CD14-positive monocyte (primary cell): ENCODE measurements at regions not wholly inside any gene's neighbourhood (a gene's known extent, or its start where the extent isn't known, plus 50 kb on each side); places are given as distances from the start of the nearest gene placed in this dataset.

Source experiments
- DNase-seq, 3 donors: peaks; one replicate each; pipeline ENCODE4 v3.0.0-alpha.2; 2011 to 2022
- H2AFZ ChIP-seq: 2 replicates; pipeline ENCODE4 v1.6.0; 2012; ENCODE audit warnings: mild to moderate bottlenecking, low read depth, low read length, inconsistent platforms; ENCODE audit not compliant: insufficient read depth, poor library complexity, severe bottlenecking
- H3K27ac ChIP-seq, 2 donors: 1 replicate in 1 of 2; 2 replicates in 1 of 2; pipeline ENCODE4 v1.5.1; 2012 to 2013; ENCODE audit warnings: low read length in 2 of 2, control low read depth in 1 of 2, inconsistent platforms in 1 of 2, low read depth in 1 of 2, mild to moderate bottlenecking in 1 of 2
- H3K27me3 ChIP-seq, 2 donors: one replicate each; pipeline versions ENCODE4 v1.6.0 to v1.6.1; 2011 to 2013; ENCODE audit warnings: low read length in 2 of 2; ENCODE audit not compliant: control insufficient read depth in 2 of 2, insufficient read depth in 2 of 2
- H3K36me3 ChIP-seq, 2 donors: replicated peaks in 1 of 2; 1 replicate in 1 of 2; 2 replicates in 1 of 2; pipeline versions ENCODE4 v1.5.1 to v1.6.1; 2012 to 2013; ENCODE audit warnings: low read length in 2 of 2, control low read depth in 1 of 2, inconsistent platforms in 1 of 2, mild to moderate bottlenecking in 1 of 2; ENCODE audit not compliant: insufficient read depth in 2 of 2, control insufficient read depth in 1 of 2
- H3K4me1 ChIP-seq, 2 donors: 1 replicate in 1 of 2; 2 replicates in 1 of 2; pipeline versions ENCODE4 v1.5.1 to v1.6.1; 2012 to 2013; ENCODE audit warnings: low read length in 2 of 2, control low read depth in 1 of 2, inconsistent platforms in 1 of 2, mild to moderate bottlenecking in 1 of 2, moderate library complexity in 1 of 2; ENCODE audit not compliant: insufficient read depth in 2 of 2, control insufficient read depth in 1 of 2
- H3K4me2 ChIP-seq: replicated peaks from 2 replicates; pipeline ENCODE3; 2012; ENCODE audit warnings: low read length, moderate library complexity, mild to moderate bottlenecking; ENCODE audit not compliant: poor library complexity, severe bottlenecking; ENCODE audit errors: extremely low read depth
- H3K4me3 ChIP-seq, 3 experiments: fragments of 200-600 bp in 1 of 3; sonication (generic) in 1 of 3; replicated peaks in 1 of 3; 1 replicate in 2 of 3; 2 replicates in 1 of 3; pipeline ENCODE4 v1.5.1; 2011 to 2013; ENCODE audit warnings: low read length in 3 of 3, mild to moderate bottlenecking in 3 of 3, control low read depth in 2 of 3, low read depth in 2 of 3, inconsistent platforms in 1 of 3, moderate library complexity in 1 of 3
- H3K79me2 ChIP-seq: 2 replicates; pipeline ENCODE4 v1.6.0; 2012; ENCODE audit warnings: mild to moderate bottlenecking, control low read depth, inconsistent platforms, low read length, moderate library complexity; ENCODE audit not compliant: insufficient read depth
- H3K9ac ChIP-seq: 2 replicates; pipeline ENCODE4 v1.6.0; 2017; ENCODE audit warnings: low read length, mild to moderate bottlenecking; ENCODE audit not compliant: insufficient read depth, poor library complexity, severe bottlenecking
- H3K9me3 ChIP-seq, 2 donors: replicated peaks in 1 of 2; 1 replicate in 1 of 2; 2 replicates in 1 of 2; pipeline versions ENCODE4 v1.5.1 to v1.6.1; 2012 to 2013; ENCODE audit warnings: low read length in 2 of 2, control low read depth in 1 of 2; ENCODE audit not compliant: control insufficient read depth in 1 of 2, insufficient read depth in 1 of 2
- H4K20me1 ChIP-seq: 2 replicates; pipeline ENCODE4 v1.6.0; 2012; ENCODE audit warnings: mild to moderate bottlenecking, low read length, control low read depth, moderate library complexity; ENCODE audit not compliant: insufficient read depth
- H3K27ac Mint-ChIP-seq, 7 donors: one replicate each; pipeline ENCODE4 v1.8.0; 2020; ENCODE audit warnings: mild to moderate bottlenecking in 7 of 7, mixed read lengths in 7 of 7, moderate library complexity in 6 of 7, inconsistent platforms in 2 of 7
- H3K27me3 Mint-ChIP-seq, 3 donors: one replicate each; pipeline ENCODE4 v1.8.0; 2021 to 2022; ENCODE audit warnings: low read depth in 3 of 3, mild to moderate bottlenecking in 3 of 3, mixed read lengths in 3 of 3, moderate library complexity in 3 of 3, inconsistent platforms in 1 of 3
- H3K36me3 Mint-ChIP-seq, 2 donors: one replicate each; pipeline ENCODE4 v1.8.0; 2020; ENCODE audit warnings: mixed read lengths in 2 of 2, inconsistent platforms in 1 of 2, mild to moderate bottlenecking in 1 of 2
- H3K4me1 Mint-ChIP-seq: one replicate; pipeline ENCODE4 v1.8.0; 2020; ENCODE audit warnings: mild to moderate bottlenecking, mixed read lengths
- H3K4me3 Mint-ChIP-seq, 2 donors: one replicate each; pipeline ENCODE4 v1.8.0; 2020; ENCODE audit warnings: mild to moderate bottlenecking in 2 of 2, mixed read lengths in 2 of 2, moderate library complexity in 1 of 2
- H3K9me3 Mint-ChIP-seq, 7 donors: one replicate each; pipeline ENCODE4 v1.8.0; 2020 to 2022; ENCODE audit warnings: mixed read lengths in 7 of 7, mild to moderate bottlenecking in 6 of 7, moderate library complexity in 6 of 7, inconsistent platforms in 2 of 7
- WGBS: methylation state at CpG from one replicate; pipeline ENCODE4 v1.1.5; 2013; ENCODE audit warnings: missing lambda C conversion rate; ENCODE audit not compliant: insufficient coverage; 5-methylcytosine and 5-hydroxymethylcytosine counted together
- intact Hi-C, 2 donors: fragments of 100-400 bp; cut with micrococcal nuclease; formaldehyde crosslinking; loops; one replicate each; pipeline versions ENCODE4 v1.15.0 to v1.15.1; 2023
- TF ChIP-seq, protein P1 (sequence below): fragments of 200-600 bp; IDR thresholded peaks from one replicate; pipeline ENCODE4 v1.8.0; 2022; ENCODE audit warnings: antibody characterized with exemption, mild to moderate bottlenecking

DNA sequence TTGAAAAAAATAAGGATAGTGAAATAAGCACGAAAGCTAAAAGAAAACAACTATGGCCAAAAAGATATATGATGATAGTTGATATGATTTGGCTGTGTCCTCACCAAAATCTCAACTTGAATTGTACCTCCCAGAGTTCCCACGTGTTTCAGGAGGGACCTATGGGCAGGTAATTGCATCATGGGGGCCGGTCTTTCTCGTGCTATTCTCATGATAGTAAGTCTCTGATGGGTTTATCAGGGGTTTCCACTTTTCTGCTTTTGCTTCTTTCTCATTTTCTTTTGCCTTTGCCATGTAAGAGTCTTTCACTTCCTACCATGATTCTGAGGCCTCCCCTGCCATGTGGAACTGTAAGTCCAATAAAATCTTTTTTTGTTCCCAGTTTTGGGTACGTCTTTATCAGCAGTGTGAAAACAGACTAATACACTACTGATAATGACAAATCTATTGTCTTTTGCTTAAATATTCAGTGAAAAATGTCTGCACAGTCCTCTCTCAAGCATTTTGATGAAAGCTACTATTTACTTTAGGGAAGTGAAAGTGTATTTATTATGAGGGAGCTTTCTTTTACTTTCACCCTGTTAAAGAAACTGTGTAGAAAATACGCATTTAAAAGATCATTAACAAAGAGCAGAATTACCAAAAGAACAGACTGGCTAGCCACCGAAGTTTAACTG lies 389.1 kb downstream of the HTR1B start:
- H3K27me3 ChIP-seq, result no peaks in the 10 kb centered on the region
- DNase-seq, result no peak
- H3K9me3 ChIP-seq, result peaks cover 5 to 24% of the 10 kb centered on the region in 2 donors
- H3K4me2 ChIP-seq, result no peak overlapping the region
- no peak overlapping the region for H3K27ac ChIP-seq
- Mint-ChIP-seq H3K9me3 (peaks cover 0 to 15% (median 3%) of the 10 kb centered on the region in 7 donors), H3K27me3 (no peaks in the 10 kb centered on the region), H3K36me3 (no peaks in the 10 kb centered on the region), H3K4me1 (no peaks in the 10 kb centered on the region), H3K4me3 (no peak overlapping the region), H3K27ac (no peak overlapping the region)
- H2AFZ ChIP-seq, result no peak overlapping the region
- H3K9ac ChIP-seq, result no peak overlapping the region
- no peaks in the 10 kb centered on the region for H3K36me3 ChIP-seq
- H3K4me3 ChIP-seq, result no peak overlapping the region
- 80% methylated on average over 1 of the region's 7 CpGs for WGBS
- no peaks in the 10 kb centered on the region for H4K20me1 ChIP-seq
- no peaks in the 10 kb centered on the region for H3K79me2 ChIP-seq
- intact Hi-C loops, result no loop called here
- no peaks in the 10 kb centered on the region for H3K4me1 ChIP-seq
- TF ChIP-seq, protein P1, sequence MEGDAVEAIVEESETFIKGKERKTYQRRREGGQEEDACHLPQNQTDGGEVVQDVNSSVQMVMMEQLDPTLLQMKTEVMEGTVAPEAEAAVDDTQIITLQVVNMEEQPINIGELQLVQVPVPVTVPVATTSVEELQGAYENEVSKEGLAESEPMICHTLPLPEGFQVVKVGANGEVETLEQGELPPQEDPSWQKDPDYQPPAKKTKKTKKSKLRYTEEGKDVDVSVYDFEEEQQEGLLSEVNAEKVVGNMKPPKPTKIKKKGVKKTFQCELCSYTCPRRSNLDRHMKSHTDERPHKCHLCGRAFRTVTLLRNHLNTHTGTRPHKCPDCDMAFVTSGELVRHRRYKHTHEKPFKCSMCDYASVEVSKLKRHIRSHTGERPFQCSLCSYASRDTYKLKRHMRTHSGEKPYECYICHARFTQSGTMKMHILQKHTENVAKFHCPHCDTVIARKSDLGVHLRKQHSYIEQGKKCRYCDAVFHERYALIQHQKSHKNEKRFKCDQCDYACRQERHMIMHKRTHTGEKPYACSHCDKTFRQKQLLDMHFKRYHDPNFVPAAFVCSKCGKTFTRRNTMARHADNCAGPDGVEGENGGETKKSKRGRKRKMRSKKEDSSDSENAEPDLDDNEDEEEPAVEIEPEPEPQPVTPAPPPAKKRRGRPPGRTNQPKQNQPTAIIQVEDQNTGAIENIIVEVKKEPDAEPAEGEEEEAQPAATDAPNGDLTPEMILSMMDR, result no peak

DNA sequence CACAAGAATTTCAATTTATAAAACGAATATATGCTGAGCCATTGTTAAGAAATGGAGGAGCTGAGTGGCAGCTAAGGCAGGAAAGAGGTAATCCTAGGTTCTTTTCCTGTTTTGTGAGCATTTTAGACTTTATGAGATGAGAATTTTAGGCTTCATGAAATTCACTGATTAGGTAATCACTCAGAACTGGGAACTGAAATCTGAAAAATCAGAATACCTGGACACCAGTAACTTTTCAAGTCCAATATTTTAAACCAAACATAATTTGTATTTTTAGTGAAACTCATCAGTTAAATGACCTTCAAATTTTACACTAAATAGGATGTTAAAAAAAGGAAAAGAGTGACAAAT lies 389.9 kb downstream of the HTR1B start:
- TF ChIP-seq, protein P1, result no peak
- Histone ChIP-seq H3K9ac (no peak overlapping the region), H4K20me1 (no peaks in the 10 kb centered on the region), H3K27ac (no peak overlapping the region), H3K36me3 (no peaks in the 10 kb centered on the region), H3K4me2 (no peak overlapping the region), H3K79me2 (no peaks in the 10 kb centered on the region), H3K4me1 (no peaks in the 10 kb centered on the region), H3K27me3 (no peaks in the 10 kb centered on the region), H3K9me3 (peaks cover 7 to 25% of the 10 kb centered on the region in 2 donors), H3K4me3 (no peak overlapping the region), H2AFZ (no peak overlapping the region)
- H3K27me3 Mint-ChIP-seq, result peaks cover 0 to 1% (median 0%) of the 10 kb centered on the region in 3 donors
- WGBS, result no CpG with 5 or more reads among the region's 1 CpG
- no peak overlapping the region for H3K4me3 Mint-ChIP-seq
- DNase-seq, result no peak
- H3K27ac Mint-ChIP-seq, result no peak overlapping the region
- no peaks in the 10 kb centered on the region for H3K36me3 Mint-ChIP-seq
- intact Hi-C loops, result no loop called here
- peaks cover 0 to 14% (median 5%) of the 10 kb centered on the region in 7 donors for H3K9me3 Mint-ChIP-seq
- no peaks in the 10 kb centered on the region for H3K4me1 Mint-ChIP-seq
